ENCODE measurements at regions not wholly inside any gene's neighbourhood (a gene's known extent, or its start where the extent isn't known, plus 50 kb on each side); places are given as distances from the start of the nearest gene placed in this dataset.

DNA sequence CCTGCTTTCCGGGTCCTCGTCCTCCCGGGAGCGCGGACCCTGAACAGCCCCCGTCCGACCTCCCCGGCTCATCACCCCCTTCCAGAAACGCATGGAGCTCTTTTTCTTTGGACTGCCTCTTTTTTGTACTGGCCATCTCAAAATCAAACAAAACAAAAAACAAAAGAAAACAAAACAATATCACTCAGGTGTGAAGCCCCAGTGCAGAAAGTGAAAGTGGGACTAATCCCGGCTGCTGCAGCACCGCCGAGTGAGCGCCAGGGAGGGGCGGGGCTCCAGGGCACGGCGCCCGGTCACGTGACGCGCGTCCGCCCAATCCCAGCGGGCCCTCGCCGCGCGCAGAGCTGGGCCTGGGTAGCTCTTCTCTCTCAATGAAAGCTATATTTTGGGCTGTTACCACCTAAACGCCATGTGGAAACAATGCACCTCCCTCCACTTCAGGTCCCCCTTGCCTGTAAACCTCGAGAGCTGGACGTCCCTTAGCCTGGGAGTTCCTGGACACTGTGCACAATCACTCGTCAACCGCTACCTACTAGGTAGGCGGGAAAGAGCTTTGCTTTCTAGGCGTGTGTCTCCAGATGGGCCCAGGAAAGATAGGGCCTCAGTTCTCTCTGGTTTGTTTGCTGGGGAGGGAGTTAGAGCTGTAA, 93.7 kb upstream of the PRDM1 start:
- intact Hi-C loops (cut with DNase I), result no loop called here
- peak in 41 of 42 donors; percentile 25 to 83 (median 63) for DNase-seq

DNA sequence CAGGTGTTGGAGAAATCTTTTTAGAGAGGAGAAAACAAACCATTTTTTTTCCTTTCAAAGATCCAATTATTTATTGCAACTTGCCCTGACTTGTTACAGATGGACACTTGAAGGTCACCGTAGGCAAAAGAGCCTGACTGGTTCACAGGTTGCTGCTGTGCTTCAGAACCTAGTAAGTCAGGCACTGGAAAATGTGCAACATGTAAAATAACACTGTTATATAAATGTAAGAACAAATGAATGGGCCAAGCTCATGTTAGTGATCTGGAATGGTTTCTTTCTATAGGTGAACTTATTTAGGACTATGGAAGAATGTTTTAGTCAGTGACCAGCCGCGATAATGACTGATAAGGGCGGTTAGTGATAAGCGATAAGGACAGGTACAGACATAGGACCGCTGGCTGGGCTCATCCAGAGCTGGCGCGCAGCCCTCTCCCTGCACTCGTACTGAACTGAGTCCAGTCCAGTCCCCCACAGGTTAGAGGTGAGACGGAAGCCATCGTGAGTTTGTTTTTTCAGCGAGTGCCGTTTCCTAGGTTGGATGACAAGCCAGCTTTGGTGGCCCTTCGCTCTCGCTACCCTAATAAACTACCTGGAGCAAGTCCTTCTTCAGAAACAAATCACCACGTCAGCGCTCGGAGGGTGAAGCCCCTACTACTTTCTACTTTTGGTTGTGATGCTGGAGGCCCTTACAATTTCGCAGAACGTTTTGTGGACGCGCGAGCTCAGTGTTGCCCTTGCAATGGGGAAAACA, 94.4 kb upstream of the PRDM1 start:
- DNase-seq, result no peak
- intact Hi-C loops (cut with DNase I), result no loop called here

DNA sequence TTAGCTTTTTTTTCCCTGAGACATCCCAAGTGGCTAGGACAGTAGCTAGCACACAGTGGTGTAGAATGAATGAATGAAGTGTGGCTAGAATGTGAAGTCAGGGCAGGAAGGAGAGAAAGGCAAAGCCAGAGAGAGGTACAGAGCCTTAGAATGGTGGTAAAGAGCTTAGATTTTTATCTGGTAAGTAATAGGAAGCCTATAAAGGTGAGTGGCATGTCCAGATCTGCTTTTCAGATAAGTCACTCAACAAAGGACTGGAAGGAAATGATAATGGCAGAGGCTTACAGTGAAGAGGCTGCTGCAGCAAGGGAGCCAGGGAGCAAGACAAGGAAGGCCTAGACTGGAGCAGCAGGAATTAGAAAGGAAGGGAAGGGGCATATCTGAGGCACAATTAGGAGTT, 96.0 kb upstream of the PRDM1 start:
- intact Hi-C loops (cut with DNase I), result no loop called here
- DNase-seq, result no peak

DNA sequence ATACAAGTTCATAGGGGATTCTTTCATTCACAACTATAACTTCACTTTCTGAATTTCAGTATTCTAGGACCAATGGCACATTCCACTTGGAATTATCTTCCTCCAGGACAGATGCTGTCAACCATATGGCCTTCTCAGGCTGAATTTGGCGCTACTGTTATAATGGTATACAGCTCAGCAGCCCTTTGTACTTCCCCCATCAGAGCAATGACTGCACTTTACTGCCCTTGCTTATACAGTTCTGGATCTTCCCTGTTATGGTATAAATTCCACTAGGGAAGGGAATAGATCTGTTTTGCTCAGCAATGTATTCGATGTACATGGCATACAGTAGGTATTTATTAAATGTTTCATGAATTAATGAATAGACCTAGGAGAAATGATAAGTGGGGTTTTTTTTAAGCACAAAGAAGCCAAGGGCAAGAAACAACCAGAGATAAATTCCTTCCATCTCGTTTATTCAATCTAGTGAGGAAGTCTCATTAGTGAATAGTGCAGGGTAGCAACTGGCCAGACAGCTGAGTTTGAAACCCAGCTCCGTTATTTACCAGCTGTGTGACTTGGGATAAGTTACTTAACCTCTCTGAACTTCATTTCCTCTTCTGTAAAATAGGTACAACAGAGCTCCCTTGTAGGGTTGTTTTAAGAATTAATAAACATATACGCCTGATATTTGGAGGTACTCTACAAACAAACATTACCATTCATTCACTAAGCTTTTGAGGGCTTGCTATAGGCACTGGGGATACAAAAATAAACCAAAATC, 97.1 kb upstream of the PRDM1 start:
- intact Hi-C loops (cut with DNase I), result no loop called here
- DNase-seq, result no peak

DNA sequence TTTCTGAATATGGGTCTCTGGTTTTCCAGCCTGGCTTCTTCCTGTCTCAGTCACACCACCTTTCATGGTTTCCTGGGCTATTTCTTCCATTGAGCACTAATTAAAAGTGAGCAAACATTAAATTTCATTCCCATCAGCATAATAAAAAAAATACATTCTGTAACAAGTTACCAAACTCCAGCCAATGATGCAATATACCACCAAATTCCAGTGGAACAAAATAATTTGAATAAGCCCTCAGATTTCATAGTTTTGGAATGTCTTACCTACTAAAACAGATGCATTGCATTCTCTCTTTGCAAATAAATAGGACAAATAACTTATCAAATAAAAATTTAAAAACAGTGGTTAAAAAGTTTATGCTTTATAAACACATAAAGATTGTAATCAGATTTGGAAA, 97.8 kb upstream of the PRDM1 start:
- intact Hi-C loops (cut with DNase I), result no loop called here
- DNase-seq, result no peak

DNA sequence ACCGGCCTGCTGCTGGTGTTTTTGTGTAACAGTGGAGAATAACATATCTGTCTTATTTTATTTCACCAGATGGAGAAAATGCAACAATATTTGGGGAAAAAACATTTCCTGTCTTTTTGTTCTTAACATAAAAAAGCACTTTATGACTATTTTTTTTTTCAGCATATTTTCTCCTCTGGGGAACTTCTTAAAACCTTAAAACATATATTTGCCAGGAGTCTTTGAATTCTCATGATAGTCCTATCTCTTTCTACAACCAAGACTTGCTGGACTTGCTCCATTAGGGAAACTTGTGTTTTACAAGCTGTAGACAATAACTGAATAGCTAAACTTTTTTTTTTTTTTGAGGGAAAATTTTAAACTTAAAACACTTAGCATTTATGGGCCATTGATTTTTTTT, 98.6 kb upstream of the PRDM1 start:
- intact Hi-C loops (cut with DNase I), result no loop called here
- no peak for DNase-seq

DNA sequence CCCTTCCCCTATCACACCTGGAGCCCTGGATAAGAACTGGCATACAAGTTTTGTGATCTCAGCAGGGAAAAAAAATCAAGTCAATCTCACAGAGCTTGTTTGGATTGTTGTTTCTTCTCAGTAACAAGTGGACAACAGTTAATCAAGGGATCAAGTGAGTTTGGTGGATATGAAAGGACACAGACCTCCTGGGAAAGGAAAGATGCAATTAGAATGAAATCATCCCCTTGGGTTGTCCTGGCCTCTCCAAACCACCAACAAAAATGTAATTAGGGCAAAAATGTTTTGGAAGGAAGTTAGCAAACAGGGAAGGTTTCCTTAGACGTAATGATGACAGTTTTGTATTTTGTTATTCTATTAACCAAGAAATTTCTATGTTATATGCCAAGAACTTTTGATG, 99.1 kb upstream of the PRDM1 start:
- intact Hi-C loops (cut with DNase I), result no loop called here
- DNase-seq, result no peak

DNA sequence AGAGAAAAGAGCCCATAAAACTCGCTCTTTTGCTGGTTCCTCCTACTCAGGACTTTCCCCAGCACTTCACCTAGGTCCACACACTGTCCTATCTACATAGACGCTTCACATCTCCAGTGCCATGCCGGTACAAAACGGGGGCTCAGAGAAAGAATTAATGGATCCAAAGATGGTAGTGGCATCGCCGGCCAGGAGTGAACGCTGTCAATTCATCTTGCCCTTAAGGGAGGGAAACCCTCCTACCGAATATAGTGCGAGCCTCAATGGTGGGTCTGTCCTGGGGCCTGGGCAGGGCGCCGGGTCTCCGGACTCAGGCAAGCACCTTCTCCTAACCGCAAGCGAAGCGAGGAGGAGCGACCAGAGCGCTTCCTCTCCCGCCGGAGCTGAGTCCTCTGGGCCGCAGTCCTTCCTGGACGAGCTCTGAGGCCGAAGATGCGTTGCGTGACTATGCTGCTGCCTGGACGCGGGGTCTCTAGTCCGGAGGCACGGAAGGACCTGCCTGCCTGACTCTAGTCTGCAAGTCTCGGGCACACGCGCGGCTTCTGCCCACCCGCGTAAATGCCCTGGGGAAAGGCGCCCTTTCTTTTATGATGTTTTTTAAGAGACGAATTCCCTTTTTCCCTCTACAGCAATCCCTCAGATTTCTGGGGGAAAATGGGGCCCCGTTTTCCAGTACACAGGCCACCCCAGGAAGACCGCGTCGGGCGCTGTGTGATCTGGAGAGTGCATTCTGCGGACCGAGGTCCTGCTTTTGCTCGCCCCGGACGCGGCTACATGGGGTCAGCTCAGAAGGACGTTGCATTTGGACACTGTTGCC, 100.1 kb upstream of the PRDM1 start:
- DNase-seq, result peak in 1 of 42 donors; percentile 31

DNA sequence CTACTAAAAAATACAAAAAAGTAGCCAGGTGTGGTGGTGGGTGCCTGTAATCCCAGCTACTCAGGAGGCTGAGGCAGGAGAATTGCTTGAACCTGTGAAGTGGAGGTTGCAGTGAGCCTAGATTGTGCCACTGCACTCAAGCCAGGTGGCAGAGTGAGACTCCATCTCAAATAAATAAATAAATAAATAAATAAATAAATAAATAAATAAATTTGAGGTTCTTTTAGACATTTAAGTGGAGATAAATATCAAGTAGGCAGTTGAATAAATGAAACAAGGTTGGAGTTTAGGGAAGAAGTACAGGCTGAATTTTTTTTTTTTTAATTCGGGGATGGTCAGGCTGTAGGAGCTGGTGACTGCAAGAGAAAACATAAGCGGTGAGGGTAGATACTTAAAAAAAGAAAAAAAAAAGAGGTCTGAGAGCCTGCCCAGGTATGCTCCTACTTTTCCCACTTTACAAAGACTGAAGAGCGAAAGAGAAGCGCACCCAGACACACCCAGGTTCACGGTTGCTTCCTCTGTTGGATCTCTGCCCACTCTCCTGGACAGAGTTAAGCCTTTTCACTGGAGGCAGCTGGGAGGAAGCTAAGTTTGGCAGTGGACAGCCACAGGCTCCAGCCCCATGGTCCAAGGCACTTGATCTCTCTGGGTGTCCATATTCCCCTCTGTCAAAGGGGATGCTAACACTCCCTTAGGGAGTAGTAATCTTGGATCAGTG, 100.9 kb upstream of the PRDM1 start:
- no peak for DNase-seq
- intact Hi-C loops (cut with DNase I), result no loop called here

More for the DNA sequence above, 100.1 kb upstream of the PRDM1 start:
- intact Hi-C loops (cut with DNase I), result no loop called here

DNA sequence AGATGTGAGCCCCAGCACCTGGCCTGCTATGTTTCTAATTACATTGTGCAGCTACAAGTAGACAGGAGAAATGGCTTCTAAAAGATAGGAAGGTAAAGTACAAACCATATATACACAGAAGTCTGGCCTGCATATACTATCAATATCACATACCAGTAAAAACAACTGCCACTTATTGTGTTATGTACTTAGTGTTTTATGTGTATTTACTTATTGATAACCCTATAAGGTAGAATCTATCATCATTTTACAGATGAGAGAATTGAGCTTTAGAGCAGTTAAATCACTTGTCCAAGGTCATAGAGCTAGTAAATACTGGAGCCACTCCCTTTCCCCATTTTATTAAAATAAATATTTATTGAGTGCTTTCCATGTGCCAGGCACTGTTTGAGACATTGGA, 102.4 kb upstream of the PRDM1 start:
- intact Hi-C loops (cut with DNase I), result no loop called here
- DNase-seq, result no peak

DNA sequence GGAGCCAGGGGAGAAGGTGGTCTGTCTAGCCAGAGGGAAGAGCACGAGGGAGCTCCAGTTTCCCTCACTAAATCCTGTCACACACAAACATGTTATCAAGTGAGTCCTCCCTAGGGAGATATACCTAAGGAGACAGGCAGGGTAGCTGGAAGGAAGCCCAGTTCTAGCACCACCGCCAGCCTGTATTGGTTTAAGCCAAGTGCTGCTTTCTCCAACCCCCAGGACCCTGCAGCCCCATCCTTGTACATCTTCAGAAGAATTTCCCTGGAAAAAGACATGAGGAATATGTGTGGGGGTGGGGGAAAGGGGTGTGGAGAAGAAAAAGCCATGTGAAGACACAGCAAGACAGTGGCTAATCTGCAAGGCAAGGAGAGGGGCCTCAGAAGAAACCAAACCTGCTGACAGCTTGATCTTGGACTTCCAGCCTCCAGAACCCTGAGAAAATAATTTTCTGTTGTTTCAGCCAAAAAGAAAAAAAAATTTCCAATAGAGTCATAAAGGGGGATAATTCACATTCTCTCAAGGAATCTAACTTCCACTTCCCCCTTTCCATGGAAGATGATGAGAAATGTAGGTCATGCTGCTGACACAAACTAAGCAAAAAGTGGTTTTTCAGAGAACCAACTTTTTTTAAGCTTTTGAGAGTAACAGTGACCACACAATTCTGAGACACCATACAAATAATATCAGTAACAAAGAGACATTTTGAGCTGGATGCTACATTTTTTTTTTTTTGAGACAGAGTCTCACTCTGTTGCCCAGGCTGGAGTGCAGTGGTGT, 103.2 kb upstream of the PRDM1 start:
- intact Hi-C loops (cut with DNase I), result no loop called here
- no peak for DNase-seq

DNA sequence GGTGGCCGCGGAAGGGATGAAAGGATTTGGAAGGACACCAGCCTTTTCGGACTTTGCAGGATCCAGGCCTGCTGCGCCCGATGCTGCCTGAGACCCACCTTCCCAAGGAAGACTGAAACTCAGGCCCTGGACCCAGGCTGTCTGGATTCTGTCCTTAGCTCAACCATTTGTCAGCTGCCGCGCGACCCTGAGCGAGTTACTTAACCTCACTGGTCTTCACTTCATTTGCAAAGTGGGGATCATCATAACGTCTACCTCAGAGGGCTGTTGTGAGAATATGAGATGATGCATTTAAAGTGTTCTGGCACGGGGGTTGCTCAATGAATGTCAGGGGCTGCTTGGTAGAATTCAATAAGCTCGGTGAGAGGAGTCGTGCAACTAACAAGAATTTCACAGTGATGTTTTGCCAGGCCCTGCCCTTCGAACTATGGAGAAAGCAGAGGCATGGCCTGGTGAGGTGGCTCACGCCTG, 104.2 kb upstream of the PRDM1 start:
- intact Hi-C loops (cut with DNase I), result no loop called here

DNA sequence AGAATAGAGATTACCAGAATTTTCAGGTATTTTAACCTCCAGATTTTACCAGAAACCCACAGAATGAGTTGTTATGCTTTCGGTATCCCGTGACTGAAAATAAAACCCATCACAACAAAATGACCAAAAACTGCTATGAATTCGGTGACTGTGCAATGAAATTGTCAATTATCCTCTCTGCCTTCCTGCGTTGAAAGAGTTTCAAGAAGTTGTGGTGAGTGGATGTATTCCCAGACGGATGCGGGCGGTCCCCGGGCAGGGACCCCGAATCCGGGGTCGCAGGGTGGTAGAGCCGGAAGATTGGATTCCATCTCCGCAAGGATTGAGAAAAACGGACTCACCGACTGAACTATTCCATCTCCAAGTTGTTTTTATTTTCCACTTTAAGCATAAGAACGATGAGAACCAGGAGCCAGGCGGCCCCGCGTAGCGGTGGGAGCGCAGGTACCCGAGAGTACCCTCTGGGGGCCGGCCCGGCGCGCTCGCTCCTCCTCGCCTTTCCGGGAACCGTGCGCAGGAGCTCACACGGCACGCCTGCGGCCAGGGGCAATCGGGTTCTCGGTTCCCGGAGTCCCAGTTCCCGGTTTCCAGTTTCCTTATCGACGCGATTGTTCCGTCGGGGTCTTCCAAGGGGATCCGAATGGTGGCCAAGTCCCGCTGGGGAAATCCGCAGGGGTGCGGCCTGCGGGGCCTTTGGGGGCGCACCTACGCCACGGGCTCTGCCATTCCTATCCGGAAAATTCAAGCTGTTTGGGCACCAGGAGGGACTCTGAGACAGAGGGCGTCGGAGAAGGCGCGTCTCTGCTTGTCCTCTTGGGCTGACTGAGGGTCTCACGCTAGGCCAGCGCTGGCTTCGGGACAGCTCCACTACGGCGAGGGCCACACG, 104.9 kb upstream of the PRDM1 start:
- intact Hi-C loops (cut with DNase I), result no loop called here
- no peak for DNase-seq

More for the DNA sequence above, 104.2 kb upstream of the PRDM1 start:
- no peak for DNase-seq

DNA sequence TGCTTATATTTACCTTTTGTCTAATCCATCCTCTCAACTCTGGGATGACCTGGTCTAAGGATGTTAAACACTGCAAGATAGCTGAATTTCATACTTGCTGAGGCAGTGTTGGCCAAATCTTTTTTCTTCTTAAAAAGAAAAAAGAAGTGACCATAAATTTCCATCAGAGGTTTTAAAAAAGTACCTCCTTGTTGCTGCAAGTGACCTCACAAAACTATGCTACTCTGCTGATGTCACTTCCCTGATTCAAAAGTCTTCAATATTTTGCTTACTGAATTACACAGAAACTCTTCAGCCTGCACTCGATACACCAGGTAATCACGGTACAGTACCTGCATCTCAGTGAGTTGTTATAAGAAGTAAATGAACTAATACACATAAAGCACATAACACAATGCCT, 107.2 kb upstream of the PRDM1 start:
- DNase-seq, result no peak
- intact Hi-C loops (cut with DNase I), result no loop called here

DNA sequence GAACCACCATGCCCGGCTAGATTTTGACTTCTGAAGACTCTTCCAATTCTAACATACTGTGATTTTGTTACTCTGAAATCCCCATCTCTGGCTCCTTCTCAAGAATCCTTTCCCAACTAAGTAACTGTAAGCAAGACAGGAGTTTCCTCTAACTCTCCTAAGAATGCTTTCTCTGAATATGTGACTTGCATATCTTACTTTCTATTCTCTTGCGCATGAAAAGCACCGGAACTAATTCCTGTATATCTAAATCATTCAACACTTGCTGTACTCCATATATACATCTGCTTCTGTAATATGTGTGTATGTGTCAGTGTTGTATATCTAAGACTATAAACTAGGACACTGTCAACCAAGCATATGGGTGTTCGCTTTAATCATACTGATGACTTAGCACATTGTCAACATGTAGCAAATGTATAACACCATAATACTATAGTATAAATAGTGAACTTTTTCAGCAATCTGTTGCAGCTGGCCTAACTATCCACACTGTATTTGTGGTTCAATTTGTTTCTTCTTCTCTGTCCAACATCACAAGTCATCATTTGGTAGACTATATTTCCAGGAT, 108.1 kb upstream of the PRDM1 start:
- intact Hi-C loops (cut with DNase I), result no loop called here
- no peak for DNase-seq

DNA sequence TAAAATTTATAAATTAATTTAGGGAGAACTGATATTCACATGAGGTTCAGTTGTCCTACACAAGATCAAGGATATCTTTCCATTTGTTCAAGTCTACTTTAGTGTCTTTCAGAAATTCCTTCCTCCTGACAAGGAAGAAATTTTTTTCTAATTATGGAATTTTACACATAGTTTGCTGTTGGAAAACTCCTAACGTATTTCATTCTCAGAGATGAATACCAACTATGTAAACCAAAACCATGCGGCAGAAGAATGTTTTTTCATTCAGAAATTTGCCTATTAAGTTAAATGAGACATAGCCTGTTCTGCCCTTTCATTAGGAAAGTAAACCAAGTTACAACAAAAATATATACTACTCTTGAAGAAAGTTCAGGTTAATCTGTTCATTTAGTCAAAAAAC, 111.2 kb upstream of the PRDM1 start:
- no peak for DNase-seq
- intact Hi-C loops (cut with DNase I), result no loop called here

DNA sequence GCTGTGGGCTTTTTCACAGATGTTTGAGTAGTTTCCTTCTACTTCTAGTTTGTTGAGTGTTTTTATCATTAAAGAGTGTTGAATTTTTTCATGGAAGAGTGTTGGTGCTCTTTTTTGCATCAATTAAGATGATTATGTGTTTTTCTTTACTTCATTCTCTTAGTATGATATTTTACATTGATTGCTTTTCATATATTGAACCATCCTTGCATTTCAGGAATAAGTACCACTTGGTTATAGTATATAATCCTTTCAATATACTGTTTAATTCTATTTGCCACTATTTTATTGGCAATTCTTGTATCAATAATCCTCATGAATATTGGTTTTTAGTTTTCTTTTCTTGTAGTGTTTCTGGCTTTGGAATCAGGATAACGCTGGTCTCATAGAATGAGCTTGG, 113.7 kb upstream of the PRDM1 start:
- intact Hi-C loops (cut with DNase I), result no loop called here
- DNase-seq, result no peak

Data from head of caudate nucleus (tissue), 42 donors.